Loucy (cell line): ENCODE measurements at regions not wholly inside any gene's neighbourhood (a gene's known extent, or its start where the extent isn't known, plus 50 kb on each side); places are given as distances from the start of the nearest gene placed in this dataset.

Source experiments
- CTCF ChIP-seq: fragments of 200-600 bp; sonication (generic); conservative IDR thresholded peaks from 2 replicates; pipeline ENCODE4 v1.5.1; 2014; ENCODE audit warnings: mild to moderate bottlenecking, antibody characterized with exemption, low read length
- EZH2phosphoT487 ChIP-seq: fragments of 200-600 bp; IDR thresholded peaks from 2 replicates; pipeline ENCODE4 v1.6.1; 2018; ENCODE audit warnings: antibody characterized with exemption, mild to moderate bottlenecking, moderate library complexity, borderline replicate concordance

- TF ChIP-seq CTCF: no peak
- no peak for TF ChIP-seq EZH2phosphoT487
Observed at GRCh38 chr4:182103614-182104319, 139.4 kb upstream of the TENM3 start.
